Cardiac muscle cell (in vitro differentiated cells and primary cell): ENCODE measurements at regions not wholly inside any gene's neighbourhood (a gene's known extent, or its start where the extent isn't known, plus 50 kb on each side); places are given as distances from the start of the nearest gene placed in this dataset.

Experiments used
- DNase-seq, 2 donors: peaks; one replicate each; pipeline versions ENCODE4 v3.0.0 to v3.0.0-alpha.2; 2010 to 2017; ENCODE audit warnings: low read depth in 1 of 2, low spot score in 1 of 2
- H3K27ac ChIP-seq: fragments of 200-600 bp; sonication (generic); 2 replicates; pipeline ENCODE4 v1.5.1; 2016
- H3K27me3 ChIP-seq: fragments of 200-600 bp; sonication (generic); 2 replicates; pipeline ENCODE4 v1.6.0; 2016; ENCODE audit warnings: control low read depth
- H3K36me3 ChIP-seq: fragments of 200-600 bp; sonication (generic); 2 replicates; pipeline ENCODE4 v1.5.1; 2016; ENCODE audit warnings: control low read depth
- H3K4me1 ChIP-seq: fragments of 200-600 bp; sonication (generic); 2 replicates; pipeline ENCODE4 v1.8.1; 2017; ENCODE audit warnings: low read depth, mild to moderate bottlenecking, mixed run types
- H3K4me3 ChIP-seq: fragments of 200-600 bp; sonication (generic); 2 replicates; pipeline ENCODE4 v1.5.1; 2016; ENCODE audit warnings: mild to moderate bottlenecking
- H3K9me3 ChIP-seq: fragments of 200-600 bp; sonication (generic); 2 replicates; pipeline ENCODE4 v1.5.1; 2017; ENCODE audit warnings: low read depth, mild to moderate bottlenecking, control low read depth
- CTCF ChIP-seq: IDR thresholded peaks from 2 replicates; pipeline ENCODE4 v1.5.1; 2012; ENCODE audit warnings: low read depth, mild to moderate bottlenecking, low read length

DNA sequence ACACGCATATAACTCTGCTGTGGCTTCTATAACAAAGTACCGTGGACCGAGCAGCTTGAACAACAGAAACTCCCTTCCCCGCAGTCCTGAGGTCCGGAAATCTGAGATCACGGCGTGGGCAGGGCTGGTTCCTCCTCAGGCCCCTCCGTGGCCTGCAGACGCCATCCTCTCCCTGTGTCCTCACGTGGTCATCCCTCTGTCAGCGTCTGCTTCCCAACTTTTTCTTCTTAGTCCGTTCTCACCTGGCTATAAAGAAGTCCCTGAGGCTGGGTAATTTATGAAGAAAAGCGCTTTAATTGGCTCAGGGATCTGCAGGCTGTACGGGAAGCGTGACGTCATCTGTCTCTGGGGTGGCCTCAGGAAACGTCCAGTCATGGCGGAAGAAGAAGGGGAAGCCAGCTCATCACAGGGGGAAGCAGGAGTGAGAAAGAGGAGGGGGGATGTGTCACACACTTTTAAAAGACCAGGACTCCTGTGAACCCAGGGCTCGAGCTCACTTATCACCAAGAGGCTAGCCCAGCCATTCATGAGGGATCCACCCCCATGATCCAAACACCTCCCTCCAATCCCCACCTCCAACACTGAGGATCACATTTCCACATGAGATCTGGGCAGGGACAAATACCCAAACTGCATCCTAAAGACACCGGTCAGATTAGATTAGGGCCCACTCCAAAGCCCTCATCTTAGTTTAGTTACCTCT lies 91.2 kb upstream of the INSIG1 start:
- peak in 1 of 2 donors; percentile 91 for DNase-seq
- no peak overlapping the region for H3K27ac ChIP-seq
- TF ChIP-seq CTCF: no peak

GRCh38 chr7:155207326-155208002 lies 90.2 kb upstream of the INSIG1 start:
- H3K27me3 ChIP-seq: no peaks in the 10 kb centered on the region
- no peak for DNase-seq
- no peak overlapping the region for H3K27ac ChIP-seq
- no peaks in the 10 kb centered on the region for H3K9me3 ChIP-seq
- H3K36me3 ChIP-seq: no peaks in the 10 kb centered on the region
- no peaks in the 10 kb centered on the region for H3K4me1 ChIP-seq
- TF ChIP-seq CTCF: no peak
- H3K4me3 ChIP-seq: no peak overlapping the region

More for the DNA sequence above, 91.2 kb upstream of the INSIG1 start:
- Histone ChIP-seq H3K27me3 (no peaks in the 10 kb centered on the region), H3K4me1 (no peaks in the 10 kb centered on the region), H3K36me3 (no peaks in the 10 kb centered on the region), H3K9me3 (no peaks in the 10 kb centered on the region), H3K4me3 (no peak overlapping the region)

DNA sequence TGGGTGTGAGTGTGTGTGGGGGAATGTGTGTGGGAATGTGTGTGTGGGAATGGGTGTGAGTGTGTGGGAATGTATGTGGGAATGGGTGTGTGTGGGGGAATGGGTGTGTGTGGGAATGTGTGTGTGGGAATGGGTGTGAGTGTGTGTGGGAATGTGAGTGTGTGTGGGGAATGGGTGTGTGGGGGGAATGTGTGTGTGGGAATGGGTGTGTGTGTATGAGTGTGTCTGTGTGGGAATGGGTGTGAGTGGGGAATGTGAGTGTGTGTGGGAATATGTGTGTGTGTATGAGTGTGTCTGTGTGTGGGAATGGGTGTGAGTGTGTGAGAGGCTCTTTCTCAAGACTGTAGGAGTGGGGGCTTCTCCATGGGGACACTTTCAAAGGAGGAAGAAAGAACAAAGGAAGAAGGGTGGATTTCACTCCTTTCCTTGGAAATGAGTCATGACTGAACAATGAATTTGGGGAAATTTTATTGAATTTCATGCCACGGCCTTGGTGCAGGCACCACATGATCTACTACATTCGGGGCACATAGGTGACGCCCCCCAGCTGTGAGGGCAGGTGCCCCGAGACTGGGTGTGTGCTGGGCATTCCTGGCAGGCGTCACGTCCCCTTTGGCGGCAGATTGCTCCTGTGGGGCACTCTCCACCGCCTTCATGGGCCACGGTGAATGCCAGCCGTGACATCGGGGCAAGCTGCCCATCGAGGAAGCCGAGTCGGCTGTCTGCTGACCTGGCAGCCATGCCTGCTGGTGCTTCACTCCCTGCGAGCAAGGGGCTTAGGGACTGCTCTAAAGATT lies 88.8 kb upstream of the INSIG1 start:
- no peak for TF ChIP-seq CTCF
- Histone ChIP-seq H3K27me3 (no peaks in the 10 kb centered on the region), H3K4me3 (no peak overlapping the region), H3K27ac (no peak overlapping the region), H3K36me3 (no peaks in the 10 kb centered on the region), H3K9me3 (no peaks in the 10 kb centered on the region), H3K4me1 (no peaks in the 10 kb centered on the region)
- peak in 1 of 2 donors; percentile 33 for DNase-seq

DNA sequence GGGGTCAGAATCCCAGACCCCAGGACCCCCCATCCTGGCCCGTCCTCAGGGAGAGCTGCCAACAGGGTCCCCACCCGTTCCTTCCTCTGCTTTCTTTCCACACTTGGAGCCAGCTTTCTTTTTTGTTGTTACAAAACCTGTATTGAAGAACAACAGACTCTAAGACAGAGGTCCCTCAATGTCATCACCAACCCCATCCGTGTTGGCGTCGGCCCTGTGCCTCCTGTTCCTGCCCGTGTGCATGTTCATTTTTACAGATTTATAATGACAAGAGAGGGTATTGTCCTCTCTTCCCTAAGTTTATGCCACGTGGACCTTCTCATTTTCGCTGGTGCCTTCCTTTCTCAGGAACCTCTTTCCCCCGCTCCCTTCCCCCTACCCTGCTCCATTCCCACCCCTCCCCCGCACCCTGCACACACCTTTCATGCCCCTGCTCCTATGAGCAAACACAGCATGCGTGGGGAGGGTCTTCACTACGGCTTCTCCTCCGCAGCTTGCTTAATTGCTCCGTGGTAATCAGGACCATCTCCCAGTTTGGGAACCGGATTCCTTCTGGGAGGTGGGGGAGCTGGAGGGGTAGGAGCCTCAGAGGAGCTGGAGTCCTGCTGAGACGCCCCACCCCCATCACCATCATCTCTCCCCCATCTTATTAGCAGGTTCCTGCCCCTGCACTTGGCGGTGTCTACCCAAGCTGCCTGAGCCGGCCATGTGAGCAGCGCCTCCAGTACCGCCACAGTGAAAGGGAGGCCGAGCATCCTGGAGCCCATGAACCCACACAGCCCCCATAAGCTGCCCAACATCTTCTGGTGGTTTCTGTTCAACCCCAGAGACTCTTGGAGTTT lies 88.0 kb upstream of the INSIG1 start:
- no peaks in the 10 kb centered on the region for H3K4me1 ChIP-seq

More for the DNA sequence above, 88.0 kb upstream of the INSIG1 start:
- Histone ChIP-seq H3K27ac (no peak overlapping the region), H3K27me3 (no peaks in the 10 kb centered on the region), H3K36me3 (no peaks in the 10 kb centered on the region), H3K9me3 (no peaks in the 10 kb centered on the region), H3K4me3 (no peak overlapping the region)
- no peak for DNase-seq
- TF ChIP-seq CTCF: no peak
